AG10803 (cell line): ENCODE measurements at regions not wholly inside any gene's neighbourhood (a gene's known extent, or its start where the extent isn't known, plus 50 kb on each side); places are given as distances from the start of the nearest gene placed in this dataset.

Experiments used
- DNase-seq: peaks from one replicate; pipeline ENCODE4 v3.0.0; 2010; ENCODE audit warnings: low read depth
- H3K4me3 ChIP-seq: 2 replicates; pipeline ENCODE4 v1.5.1; 2011; ENCODE audit warnings: mild to moderate bottlenecking, low read length, control low read depth
- CTCF ChIP-seq: conservative IDR thresholded peaks from 2 replicates; pipeline ENCODE4 v1.5.1; 2011; ENCODE audit warnings: mild to moderate bottlenecking, low read length, control low read depth, inconsistent platforms

GRCh38 chr22:49090853-49091135, 736.9 kb downstream of the BRD1 start:
- no peak for DNase-seq
- no peak overlapping the region for H3K4me3 ChIP-seq
- no peak for TF ChIP-seq CTCF

GRCh38 chr22:49090061-49090852, 737.4 kb downstream of the BRD1 start:
- no peak overlapping the region for H3K4me3 ChIP-seq
- DNase-seq, result no peak
- no peak for TF ChIP-seq CTCF

- H3K4me3 ChIP-seq, result no peak overlapping the region
- no peak for DNase-seq
- TF ChIP-seq CTCF, result no peak
These were observed 738.6 kb downstream of the BRD1 start for GRCh38 chr22:49088801-49089791.

- H3K4me3 ChIP-seq, result no peak overlapping the region
- TF ChIP-seq CTCF, result no peak
- no peak for DNase-seq
These were observed 739.7 kb downstream of the BRD1 start for GRCh38 chr22:49087716-49088601.

- no peak for TF ChIP-seq CTCF
- no peak for DNase-seq
- H3K4me3 ChIP-seq, result no peak overlapping the region
These were observed 740.5 kb downstream of the BRD1 start for GRCh38 chr22:49087198-49087597.

- H3K4me3 ChIP-seq, result no peak overlapping the region
- TF ChIP-seq CTCF, result no peak
- no peak for DNase-seq
These were observed 741.0 kb downstream of the BRD1 start for GRCh38 chr22:49086606-49087157.
